ENCODE measurements at regions not wholly inside any gene's neighbourhood (a gene's known extent, or its start where the extent isn't known, plus 50 kb on each side); places are given as distances from the start of the nearest gene placed in this dataset.

DNA sequence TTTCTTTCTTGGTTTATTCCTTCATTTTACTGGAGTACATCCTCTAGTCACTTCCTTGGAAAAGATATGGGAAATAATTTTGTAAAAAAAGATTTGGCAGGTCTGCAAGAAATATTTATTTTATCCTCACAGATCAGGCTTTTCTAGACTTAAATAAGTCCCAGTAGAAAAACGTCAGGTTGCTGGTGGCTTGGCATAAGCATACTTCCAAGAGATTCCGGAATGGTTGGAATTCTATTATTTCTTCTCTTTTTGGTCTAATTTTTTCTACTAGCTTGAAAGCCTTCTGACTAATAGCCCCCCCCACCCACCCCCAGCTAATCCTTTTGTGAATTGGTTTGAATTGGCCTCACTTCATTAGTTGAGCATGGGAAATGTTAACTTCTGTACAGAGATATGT, 147.6 kb downstream of the ZIC5 start (continued):
- TF ChIP-seq KAT7 (CRISPR knock-in tag; IDR thresholded peaks at IDR 0.05; ENCODE audit: borderline replicate concordance) (no peak), GRHL2 (CRISPR knock-in tag; IDR thresholded peaks at IDR 0.05; ENCODE audit: insufficient replicate concordance, severe bottlenecking) (no peak), NFYB (CRISPR knock-in tag; conservative IDR thresholded peaks at IDR 0.05; ENCODE audit: low read depth) (no peak), JUN (CRISPR knock-in tag; IDR thresholded peaks at IDR 0.05) (no peak)
- TF ChIP-seq, protein P1, sequence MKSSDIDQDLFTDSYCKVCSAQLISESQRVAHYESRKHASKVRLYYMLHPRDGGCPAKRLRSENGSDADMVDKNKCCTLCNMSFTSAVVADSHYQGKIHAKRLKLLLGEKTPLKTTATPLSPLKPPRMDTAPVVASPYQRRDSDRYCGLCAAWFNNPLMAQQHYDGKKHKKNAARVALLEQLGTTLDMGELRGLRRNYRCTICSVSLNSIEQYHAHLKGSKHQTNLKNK (CRISPR knock-in tag; IDR thresholded peaks at IDR 0.05): no peak

DNA sequence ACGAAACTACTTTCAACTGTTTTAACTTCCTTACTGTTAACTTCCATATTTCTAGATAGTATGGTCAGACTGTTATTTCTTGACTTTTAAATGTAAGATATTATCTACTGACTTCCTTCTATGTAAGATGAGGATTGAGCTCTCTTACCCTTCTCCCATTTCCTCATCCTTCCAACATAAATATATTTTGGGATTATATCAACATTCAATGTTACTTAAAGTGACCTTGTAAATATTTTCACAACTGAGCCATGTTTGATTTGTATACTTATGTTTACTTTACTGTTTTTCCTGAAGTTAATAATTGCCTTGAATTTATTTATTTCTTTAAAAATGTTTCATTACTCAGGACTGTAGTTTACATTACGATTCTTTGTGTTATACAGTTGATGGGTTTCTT, 148.7 kb downstream of the ZIC5 start:
- CTCF ChIA-PET: interaction anchor here (1.2 kb wide), 1 partner anchor 8 kb away, joined by 4 read pairs; no protein-coding TSS in a partner anchor
- H3K27ac Mint-ChIP-seq: no peak overlapping the region
- POLR2A ChIA-PET: no interaction called here

DNA sequence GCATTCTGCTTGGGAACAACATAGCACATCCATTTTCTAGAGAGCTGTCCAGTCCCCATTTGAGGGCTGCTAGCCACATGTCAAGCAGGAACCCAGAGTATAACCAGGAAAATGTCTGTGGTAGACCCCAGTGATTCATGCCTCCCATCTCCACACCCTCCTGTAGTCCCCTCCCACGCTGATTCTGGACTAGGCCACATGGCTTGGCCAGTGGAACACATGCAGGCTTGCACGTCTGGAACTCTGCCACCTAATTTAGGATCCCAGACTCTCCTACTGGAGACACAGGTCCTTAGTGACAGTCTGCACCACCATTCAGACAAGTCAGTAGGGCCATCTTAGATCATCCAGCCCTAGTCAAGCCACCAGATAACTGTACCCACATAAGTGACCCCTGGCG, 149.8 kb downstream of the ZIC5 start:
- DNase-seq (ENCODE audit: low spot score) (no peak), ATAC-seq (no peak)
- CTCF ChIA-PET: interaction anchor here (1.2 kb wide), 1 partner anchor 9 kb away, joined by 4 read pairs; no protein-coding TSS in a partner anchor
- H3K27ac Mint-ChIP-seq: no peak overlapping the region; the same call in 1 of the 2 replicates
- peaks cover 30% of the 10 kb centered on the region for H3K4me1 Mint-ChIP-seq
- H3K4me3 Mint-ChIP-seq: no peak overlapping the region
- POLR2A ChIA-PET: no interaction called here
- TF ChIP-seq ZNF138 (CRISPR knock-in tag; conservative IDR thresholded peaks at IDR 0.05) (no peak), NFATC4 (CRISPR knock-in tag; IDR thresholded peaks at IDR 0.05) (no peak), JUN (CRISPR knock-in tag; IDR thresholded peaks at IDR 0.05) (no peak), ESRRA (CRISPR knock-in tag; IDR thresholded peaks at IDR 0.05; ENCODE audit: borderline replicate concordance) (no peak), SMAD3 (CRISPR knock-in tag; IDR thresholded peaks at IDR 0.05; ENCODE audit: borderline replicate concordance) (no peak), MYBL2 (CRISPR knock-in tag; IDR thresholded peaks at IDR 0.05) (no peak)
- TF ChIP-seq, protein P2, sequence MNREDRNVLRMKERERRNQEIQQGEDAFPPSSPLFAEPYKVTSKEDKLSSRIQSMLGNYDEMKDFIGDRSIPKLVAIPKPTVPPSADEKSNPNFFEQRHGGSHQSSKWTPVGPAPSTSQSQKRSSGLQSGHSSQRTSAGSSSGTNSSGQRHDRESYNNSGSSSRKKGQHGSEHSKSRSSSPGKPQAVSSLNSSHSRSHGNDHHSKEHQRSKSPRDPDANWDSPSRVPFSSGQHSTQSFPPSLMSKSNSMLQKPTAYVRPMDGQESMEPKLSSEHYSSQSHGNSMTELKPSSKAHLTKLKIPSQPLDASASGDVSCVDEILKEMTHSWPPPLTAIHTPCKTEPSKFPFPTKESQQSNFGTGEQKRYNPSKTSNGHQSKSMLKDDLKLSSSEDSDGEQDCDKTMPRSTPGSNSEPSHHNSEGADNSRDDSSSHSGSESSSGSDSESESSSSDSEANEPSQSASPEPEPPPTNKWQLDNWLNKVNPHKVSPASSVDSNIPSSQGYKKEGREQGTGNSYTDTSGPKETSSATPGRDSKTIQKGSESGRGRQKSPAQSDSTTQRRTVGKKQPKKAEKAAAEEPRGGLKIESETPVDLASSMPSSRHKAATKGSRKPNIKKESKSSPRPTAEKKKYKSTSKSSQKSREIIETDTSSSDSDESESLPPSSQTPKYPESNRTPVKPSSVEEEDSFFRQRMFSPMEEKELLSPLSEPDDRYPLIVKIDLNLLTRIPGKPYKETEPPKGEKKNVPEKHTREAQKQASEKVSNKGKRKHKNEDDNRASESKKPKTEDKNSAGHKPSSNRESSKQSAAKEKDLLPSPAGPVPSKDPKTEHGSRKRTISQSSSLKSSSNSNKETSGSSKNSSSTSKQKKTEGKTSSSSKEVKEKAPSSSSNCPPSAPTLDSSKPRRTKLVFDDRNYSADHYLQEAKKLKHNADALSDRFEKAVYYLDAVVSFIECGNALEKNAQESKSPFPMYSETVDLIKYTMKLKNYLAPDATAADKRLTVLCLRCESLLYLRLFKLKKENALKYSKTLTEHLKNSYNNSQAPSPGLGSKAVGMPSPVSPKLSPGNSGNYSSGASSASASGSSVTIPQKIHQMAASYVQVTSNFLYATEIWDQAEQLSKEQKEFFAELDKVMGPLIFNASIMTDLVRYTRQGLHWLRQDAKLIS (CRISPR knock-in tag; IDR thresholded peaks at IDR 0.05; ENCODE audit: borderline replicate concordance): no peak
- TF ChIP-seq, protein P3, sequence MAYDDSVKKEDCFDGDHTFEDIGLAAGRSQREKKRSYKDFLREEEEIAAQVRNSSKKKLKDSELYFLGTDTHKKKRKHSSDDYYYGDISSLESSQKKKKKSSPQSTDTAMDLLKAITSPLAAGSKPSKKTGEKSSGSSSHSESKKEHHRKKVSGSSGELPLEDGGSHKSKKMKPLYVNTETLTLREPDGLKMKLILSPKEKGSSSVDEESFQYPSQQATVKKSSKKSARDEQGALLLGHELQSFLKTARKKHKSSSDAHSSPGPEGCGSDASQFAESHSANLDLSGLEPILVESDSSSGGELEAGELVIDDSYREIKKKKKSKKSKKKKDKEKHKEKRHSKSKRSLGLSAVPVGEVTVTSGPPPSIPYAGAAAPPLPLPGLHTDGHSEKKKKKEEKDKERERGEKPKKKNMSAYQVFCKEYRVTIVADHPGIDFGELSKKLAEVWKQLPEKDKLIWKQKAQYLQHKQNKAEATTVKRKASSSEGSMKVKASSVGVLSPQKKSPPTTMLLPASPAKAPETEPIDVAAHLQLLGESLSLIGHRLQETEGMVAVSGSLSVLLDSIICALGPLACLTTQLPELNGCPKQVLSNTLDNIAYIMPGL (CRISPR knock-in tag; IDR thresholded peaks at IDR 0.05): no peak
- TF ChIP-seq, protein P4, sequence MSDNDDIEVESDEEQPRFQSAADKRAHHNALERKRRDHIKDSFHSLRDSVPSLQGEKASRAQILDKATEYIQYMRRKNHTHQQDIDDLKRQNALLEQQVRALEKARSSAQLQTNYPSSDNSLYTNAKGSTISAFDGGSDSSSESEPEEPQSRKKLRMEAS (CRISPR knock-in tag; IDR thresholded peaks at IDR 0.05): no peak
- TF ChIP-seq, protein P5, sequence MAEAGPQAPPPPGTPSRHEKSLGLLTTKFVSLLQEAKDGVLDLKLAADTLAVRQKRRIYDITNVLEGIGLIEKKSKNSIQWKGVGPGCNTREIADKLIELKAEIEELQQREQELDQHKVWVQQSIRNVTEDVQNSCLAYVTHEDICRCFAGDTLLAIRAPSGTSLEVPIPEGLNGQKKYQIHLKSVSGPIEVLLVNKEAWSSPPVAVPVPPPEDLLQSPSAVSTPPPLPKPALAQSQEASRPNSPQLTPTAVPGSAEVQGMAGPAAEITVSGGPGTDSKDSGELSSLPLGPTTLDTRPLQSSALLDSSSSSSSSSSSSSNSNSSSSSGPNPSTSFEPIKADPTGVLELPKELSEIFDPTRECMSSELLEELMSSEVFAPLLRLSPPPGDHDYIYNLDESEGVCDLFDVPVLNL (CRISPR knock-in tag; IDR thresholded peaks at IDR 0.05; ENCODE audit: borderline replicate concordance, low read depth): no peak
- H3K27me3 Mint-ChIP-seq (ENCODE audit: low read depth): no peaks in the 10 kb centered on the region
- H3K36me3 Mint-ChIP-seq: peaks cover 2% of the 10 kb centered on the region; the same call in 1 of the 2 replicates
- peaks cover 16% of the 10 kb centered on the region for H3K9me3 Mint-ChIP-seq

More for the DNA sequence above, 148.7 kb downstream of the ZIC5 start:
- Mint-ChIP-seq H3K27me3 (ENCODE audit: low read depth) (no peaks in the 10 kb centered on the region), H3K4me1 (peaks cover 28% of the 10 kb centered on the region), H3K36me3 (peaks cover 2% of the 10 kb centered on the region; the same call in 1 of the 2 replicates), H3K9me3 (peaks cover 12% of the 10 kb centered on the region), H3K4me3 (no peak overlapping the region)
- DNase-seq (ENCODE audit: low spot score): no peak
- no peak for ATAC-seq
- TF ChIP-seq OVOL2 (CRISPR knock-in tag; IDR thresholded peaks at IDR 0.05; ENCODE audit: borderline replicate concordance) (no peak), IRF2 (CRISPR knock-in tag; IDR thresholded peaks at IDR 0.05; ENCODE audit: borderline replicate concordance, low read depth) (no peak), TP53 (CRISPR knock-in tag; IDR thresholded peaks at IDR 0.05) (no peak)
- TF ChIP-seq, protein P5 (CRISPR knock-in tag; IDR thresholded peaks at IDR 0.05; ENCODE audit: borderline replicate concordance, low read depth): no peak
- TF ChIP-seq, protein P6, sequence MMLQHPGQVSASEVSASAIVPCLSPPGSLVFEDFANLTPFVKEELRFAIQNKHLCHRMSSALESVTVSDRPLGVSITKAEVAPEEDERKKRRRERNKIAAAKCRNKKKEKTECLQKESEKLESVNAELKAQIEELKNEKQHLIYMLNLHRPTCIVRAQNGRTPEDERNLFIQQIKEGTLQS (CRISPR knock-in tag; conservative IDR thresholded peaks at IDR 0.05): no peak
